ENCODE measurements at regions not wholly inside any gene's neighbourhood (a gene's known extent, or its start where the extent isn't known, plus 50 kb on each side); places are given as distances from the start of the nearest gene placed in this dataset.

DNA sequence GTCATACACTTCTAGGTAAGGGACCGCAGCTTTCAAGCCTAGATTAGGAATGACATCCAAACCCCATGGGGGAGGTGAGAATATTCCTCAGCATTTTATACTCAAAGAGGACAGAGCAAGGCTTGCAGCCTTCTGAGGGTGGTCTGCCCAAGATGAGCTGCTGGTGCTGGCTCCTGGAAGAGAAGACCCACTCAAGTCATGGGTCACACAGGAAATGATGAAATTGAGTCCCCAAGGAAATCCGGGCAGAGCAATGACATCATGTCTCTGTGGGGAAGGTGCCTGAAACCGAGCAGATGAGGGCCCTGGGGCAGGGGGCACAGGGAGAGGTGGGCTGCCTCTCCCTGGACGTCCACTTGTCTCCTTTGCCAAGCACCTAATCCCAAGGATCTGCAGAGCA lies 468.7 kb downstream of the TSHZ3 start:
- TF ChIP-seq BCL11A (IDR thresholded peaks at IDR 0.05; ENCODE audit: low read depth in 2 of 2, low read length in 2 of 2) (no peak), SP1 (IDR thresholded peaks at IDR 0.05; ENCODE audit: low read depth, low read length) (no peak), CTCF (IDR thresholded peaks at IDR 0.05; ENCODE audit: control extremely low read depth in 1 of 3, insufficient read depth in 1 of 3, low read depth in 1 of 3, low read length in 3 of 3) (no peak), EZH2 (IDR thresholded peaks at IDR 0.05; ENCODE audit: low read depth, low read length, severe bottlenecking) (no peak), ASH2L (IDR thresholded peaks at IDR 0.05; ENCODE audit: low read length) (no peak), BACH1 (IDR thresholded peaks at IDR 0.05; ENCODE audit: low read length) (no peak), EP300 (IDR thresholded peaks at IDR 0.05; ENCODE audit: borderline replicate concordance in 1 of 2, low read depth in 2 of 2, low read length in 2 of 2) (no peak), CEBPB (IDR thresholded peaks at IDR 0.05; ENCODE audit: low read depth, low read length) (no peak), KDM1A (IDR thresholded peaks at IDR 0.05; ENCODE audit: borderline replicate concordance, low read length) (no peak), CHD1 (IDR thresholded peaks at IDR 0.05; ENCODE audit: low read depth, low read length) (no peak)
